NB4 (cell line): ENCODE measurements at regions not wholly inside any gene's neighbourhood (a gene's known extent, or its start where the extent isn't known, plus 50 kb on each side); places are given as distances from the start of the nearest gene placed in this dataset.

Experiments
- POLR2A ChIP-seq: IDR thresholded peaks from 2 replicates; pipeline ENCODE4 v1.6.1; 2011; ENCODE audit warnings: mild to moderate bottlenecking; ENCODE audit not compliant: insufficient read length; ENCODE audit errors: extremely low read depth
- TF ChIP-seq, protein P1 (sequence below): IDR thresholded peaks from one replicate; pipeline ENCODE4 v1.5.1; 2012; ENCODE audit warnings: low read depth, low read length
- TF ChIP-seq, protein P2 (sequence below): IDR thresholded peaks from 2 replicates; pipeline ENCODE4 v1.6.1; 2011; ENCODE audit warnings: low read depth, low read length

GRCh38 chr5:98694902-98695301 is 78.6 kb upstream of the RGMB start:
- TF ChIP-seq, protein P1, sequence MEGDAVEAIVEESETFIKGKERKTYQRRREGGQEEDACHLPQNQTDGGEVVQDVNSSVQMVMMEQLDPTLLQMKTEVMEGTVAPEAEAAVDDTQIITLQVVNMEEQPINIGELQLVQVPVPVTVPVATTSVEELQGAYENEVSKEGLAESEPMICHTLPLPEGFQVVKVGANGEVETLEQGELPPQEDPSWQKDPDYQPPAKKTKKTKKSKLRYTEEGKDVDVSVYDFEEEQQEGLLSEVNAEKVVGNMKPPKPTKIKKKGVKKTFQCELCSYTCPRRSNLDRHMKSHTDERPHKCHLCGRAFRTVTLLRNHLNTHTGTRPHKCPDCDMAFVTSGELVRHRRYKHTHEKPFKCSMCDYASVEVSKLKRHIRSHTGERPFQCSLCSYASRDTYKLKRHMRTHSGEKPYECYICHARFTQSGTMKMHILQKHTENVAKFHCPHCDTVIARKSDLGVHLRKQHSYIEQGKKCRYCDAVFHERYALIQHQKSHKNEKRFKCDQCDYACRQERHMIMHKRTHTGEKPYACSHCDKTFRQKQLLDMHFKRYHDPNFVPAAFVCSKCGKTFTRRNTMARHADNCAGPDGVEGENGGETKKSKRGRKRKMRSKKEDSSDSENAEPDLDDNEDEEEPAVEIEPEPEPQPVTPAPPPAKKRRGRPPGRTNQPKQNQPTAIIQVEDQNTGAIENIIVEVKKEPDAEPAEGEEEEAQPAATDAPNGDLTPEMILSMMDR, result no peak
- no peak for TF ChIP-seq POLR2A
- TF ChIP-seq, protein P2, sequence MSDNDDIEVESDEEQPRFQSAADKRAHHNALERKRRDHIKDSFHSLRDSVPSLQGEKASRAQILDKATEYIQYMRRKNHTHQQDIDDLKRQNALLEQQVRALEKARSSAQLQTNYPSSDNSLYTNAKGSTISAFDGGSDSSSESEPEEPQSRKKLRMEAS, result no peak
